Fibroblast of lung (primary cell): ENCODE measurements at regions not wholly inside any gene's neighbourhood (a gene's known extent, or its start where the extent isn't known, plus 50 kb on each side); places are given as distances from the start of the nearest gene placed in this dataset.

ENCODE experiments used
- DNase-seq, 2 donors: peaks; one replicate each; pipeline versions ENCODE4 v3.0.0 to v3.0.0-alpha.2; 2010; ENCODE audit warnings: low read depth in 2 of 2
- H2AFZ ChIP-seq: 2 replicates; pipeline ENCODE4 v1.5.1; 2012; ENCODE audit warnings: low read length, control low read depth, inconsistent platforms
- H3K27ac ChIP-seq: 2 replicates; pipeline ENCODE4 v1.5.1; 2011; ENCODE audit warnings: low read length, control low read depth; ENCODE audit not compliant: insufficient read depth
- H3K27me3 ChIP-seq: 2 replicates; pipeline ENCODE4 v1.5.1; 2011; ENCODE audit warnings: mild to moderate bottlenecking, low read length; ENCODE audit not compliant: control insufficient read depth, insufficient read depth
- H3K36me3 ChIP-seq: 2 replicates; pipeline ENCODE4 v1.5.1; 2011; ENCODE audit warnings: low read length; ENCODE audit not compliant: control insufficient read depth, insufficient read depth
- H3K4me1 ChIP-seq: 2 replicates; pipeline ENCODE4 v1.5.1; 2011; ENCODE audit warnings: low read length; ENCODE audit not compliant: control insufficient read depth, insufficient read depth; ENCODE audit errors: extremely low read depth
- H3K4me2 ChIP-seq: 2 replicates; pipeline ENCODE4 v1.5.1; 2011; ENCODE audit warnings: low read length, control low read depth; ENCODE audit not compliant: insufficient read depth; ENCODE audit errors: extremely low read depth
- H3K4me3 ChIP-seq, 4 experiments: fragments of 200-600 bp in 1 of 4; sonication (generic) in 1 of 4; replicated peaks in 1 of 4; 2 replicates each; pipeline ENCODE4 v1.5.1; 2011 to 2016; ENCODE audit warnings: low read length in 4 of 4, low read depth in 3 of 4, mild to moderate bottlenecking in 3 of 4, control low read depth in 2 of 4, inconsistent platforms in 1 of 4, mixed read lengths in 1 of 4; ENCODE audit not compliant: insufficient read depth in 1 of 4; ENCODE audit errors: control extremely low read depth in 1 of 4
- H3K79me2 ChIP-seq: 2 replicates; pipeline ENCODE4 v1.5.1; 2012; ENCODE audit warnings: mild to moderate bottlenecking, low read length, inconsistent platforms; ENCODE audit not compliant: control insufficient read depth, insufficient read depth
- H3K9ac ChIP-seq: 2 replicates; pipeline ENCODE4 v1.5.1; 2011; ENCODE audit warnings: mild to moderate bottlenecking, low read length, control low read depth; ENCODE audit not compliant: insufficient read depth
- H3K9me3 ChIP-seq: 2 replicates; pipeline ENCODE4 v1.5.1; 2012; ENCODE audit warnings: low read depth, low read length; ENCODE audit not compliant: control insufficient read depth, insufficient read depth
- H4K20me1 ChIP-seq: 2 replicates; pipeline ENCODE4 v1.5.1; 2011; ENCODE audit warnings: low read length; ENCODE audit not compliant: control insufficient read depth, insufficient read depth; ENCODE audit errors: extremely low read depth
- EZH2 ChIP-seq: IDR thresholded peaks from 2 replicates; pipeline ENCODE4 v1.5.1; 2012; ENCODE audit warnings: low read length, control low read depth, mild to moderate bottlenecking; ENCODE audit errors: missing control alignments
- TF ChIP-seq, protein P1 (sequence below), 2 donors: IDR thresholded peaks in 1 of 2; conservative IDR thresholded peaks in 1 of 2; 1 replicate in 1 of 2; 2 replicates in 1 of 2; pipeline ENCODE4 v1.5.1; 2011 to 2012; ENCODE audit warnings: low read length in 2 of 2, control low read depth in 1 of 2, inconsistent platforms in 1 of 2, low read depth in 1 of 2, mild to moderate bottlenecking in 1 of 2

DNA sequence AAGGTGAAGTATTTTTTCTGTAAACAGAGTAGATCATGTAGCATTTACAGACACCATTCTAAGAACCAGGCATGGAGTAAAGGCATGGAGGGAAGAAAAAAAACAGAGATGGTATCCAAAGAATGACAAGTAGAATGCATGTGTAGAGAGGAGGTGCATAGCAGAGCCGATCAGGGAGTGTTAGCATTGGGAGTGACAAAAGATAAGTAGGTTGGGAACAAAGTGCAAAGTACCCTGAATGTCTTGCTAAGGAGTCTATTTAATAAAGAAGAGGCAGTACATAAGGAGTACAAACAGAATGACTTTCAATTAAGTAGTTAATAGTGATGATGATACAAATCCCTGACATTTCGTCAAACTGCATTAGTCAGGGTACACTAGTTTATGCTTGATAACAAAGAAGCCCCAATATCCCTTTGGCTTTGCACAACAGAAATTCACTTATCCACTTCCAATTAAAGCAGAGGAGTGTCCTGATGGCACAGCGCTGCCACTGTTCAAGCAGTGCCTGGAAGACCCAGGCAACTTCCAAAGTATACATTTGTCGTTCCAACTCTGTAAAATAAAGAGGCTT lies 371.5 kb downstream of the TNS3 start:
- no peak for DNase-seq
- no peaks in the 10 kb centered on the region for H3K79me2 ChIP-seq
- H2AFZ ChIP-seq, result no peak overlapping the region
- H3K27ac ChIP-seq, result no peak overlapping the region
- no peaks in the 10 kb centered on the region for H4K20me1 ChIP-seq
- no peaks in the 10 kb centered on the region for H3K9me3 ChIP-seq
- TF ChIP-seq, protein P1, sequence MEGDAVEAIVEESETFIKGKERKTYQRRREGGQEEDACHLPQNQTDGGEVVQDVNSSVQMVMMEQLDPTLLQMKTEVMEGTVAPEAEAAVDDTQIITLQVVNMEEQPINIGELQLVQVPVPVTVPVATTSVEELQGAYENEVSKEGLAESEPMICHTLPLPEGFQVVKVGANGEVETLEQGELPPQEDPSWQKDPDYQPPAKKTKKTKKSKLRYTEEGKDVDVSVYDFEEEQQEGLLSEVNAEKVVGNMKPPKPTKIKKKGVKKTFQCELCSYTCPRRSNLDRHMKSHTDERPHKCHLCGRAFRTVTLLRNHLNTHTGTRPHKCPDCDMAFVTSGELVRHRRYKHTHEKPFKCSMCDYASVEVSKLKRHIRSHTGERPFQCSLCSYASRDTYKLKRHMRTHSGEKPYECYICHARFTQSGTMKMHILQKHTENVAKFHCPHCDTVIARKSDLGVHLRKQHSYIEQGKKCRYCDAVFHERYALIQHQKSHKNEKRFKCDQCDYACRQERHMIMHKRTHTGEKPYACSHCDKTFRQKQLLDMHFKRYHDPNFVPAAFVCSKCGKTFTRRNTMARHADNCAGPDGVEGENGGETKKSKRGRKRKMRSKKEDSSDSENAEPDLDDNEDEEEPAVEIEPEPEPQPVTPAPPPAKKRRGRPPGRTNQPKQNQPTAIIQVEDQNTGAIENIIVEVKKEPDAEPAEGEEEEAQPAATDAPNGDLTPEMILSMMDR (conservative IDR thresholded peaks at IDR 0.05 in 1 of 2, IDR thresholded peaks at IDR 0.05 in 1 of 2; ENCODE audit: low read depth in 1 of 2, low read length in 2 of 2), result no peak
- no peak for TF ChIP-seq EZH2
- no peaks in the 10 kb centered on the region for H3K36me3 ChIP-seq
- no peak overlapping the region for H3K4me2 ChIP-seq
- H3K4me1 ChIP-seq, result no peaks in the 10 kb centered on the region
- peaks cover 42% of the 10 kb centered on the region for H3K27me3 ChIP-seq
- H3K4me3 ChIP-seq, result no peak overlapping the region
- no peak overlapping the region for H3K9ac ChIP-seq

DNA sequence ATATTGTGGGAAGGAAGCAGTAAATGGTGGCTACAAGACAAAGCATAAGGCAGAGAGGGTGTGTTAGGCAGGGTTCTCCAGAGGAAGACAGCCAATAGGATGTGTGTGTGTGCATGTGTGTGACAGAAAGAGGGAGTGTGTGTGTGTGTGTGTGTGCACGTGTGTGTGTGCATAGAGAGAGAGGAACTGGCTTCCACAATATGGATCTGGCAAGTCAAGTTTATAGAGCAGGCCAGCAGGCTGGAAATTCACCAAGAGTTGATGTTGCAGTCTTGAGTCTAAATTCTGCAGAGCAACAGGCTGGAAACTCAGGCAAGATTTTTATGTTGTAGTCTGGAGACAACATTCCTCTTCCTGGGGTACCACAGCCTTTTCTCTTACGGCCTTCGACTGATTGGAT lies 374.0 kb downstream of the TNS3 start:
- DNase-seq, result no peak
- no peaks in the 10 kb centered on the region for H3K9me3 ChIP-seq
- no peak overlapping the region for H2AFZ ChIP-seq
- no peak overlapping the region for H3K4me2 ChIP-seq
- H3K36me3 ChIP-seq, result no peaks in the 10 kb centered on the region
- H3K9ac ChIP-seq, result no peak overlapping the region
- H4K20me1 ChIP-seq, result no peaks in the 10 kb centered on the region
- TF ChIP-seq, protein P1 (conservative IDR thresholded peaks at IDR 0.05 in 1 of 2, IDR thresholded peaks at IDR 0.05 in 1 of 2; ENCODE audit: low read depth in 1 of 2, low read length in 2 of 2), result no peak
- H3K79me2 ChIP-seq, result no peaks in the 10 kb centered on the region
- H3K27me3 ChIP-seq, result peaks cover 42% of the 10 kb centered on the region
- no peak overlapping the region for H3K27ac ChIP-seq
- H3K4me3 ChIP-seq, result no peak overlapping the region
- H3K4me1 ChIP-seq, result no peaks in the 10 kb centered on the region

DNA sequence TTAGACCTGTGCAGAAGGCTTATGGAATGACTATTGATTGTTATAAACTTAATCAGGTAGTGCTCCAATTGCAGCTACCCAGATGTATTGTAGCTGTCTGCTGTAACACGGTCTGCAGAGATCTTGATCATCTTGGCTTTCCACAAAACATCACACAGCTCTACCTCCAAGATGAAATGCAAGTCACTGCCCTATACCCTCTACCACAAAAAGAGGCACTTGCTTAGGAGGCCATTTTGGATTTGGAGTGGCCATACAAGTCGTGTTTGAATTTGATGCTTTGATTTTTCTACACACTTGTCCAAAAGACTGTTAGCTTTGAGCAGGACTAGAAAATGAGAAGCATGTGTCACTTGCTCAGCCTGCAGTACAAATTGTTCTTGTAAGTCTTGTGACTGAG lies 377.2 kb downstream of the TNS3 start:
- no peak overlapping the region for H3K4me2 ChIP-seq
- H3K9me3 ChIP-seq, result no peaks in the 10 kb centered on the region
- H3K27ac ChIP-seq, result no peak overlapping the region
- no peaks in the 10 kb centered on the region for H3K79me2 ChIP-seq
- no peak overlapping the region for H2AFZ ChIP-seq
- TF ChIP-seq, protein P1 (conservative IDR thresholded peaks at IDR 0.05 in 1 of 2, IDR thresholded peaks at IDR 0.05 in 1 of 2; ENCODE audit: low read depth in 1 of 2, low read length in 2 of 2), result no peak
- TF ChIP-seq EZH2, result no peak
- H3K4me3 ChIP-seq, result no peak overlapping the region
- peaks cover 37% of the 10 kb centered on the region for H3K27me3 ChIP-seq
- H4K20me1 ChIP-seq, result no peaks in the 10 kb centered on the region
- H3K36me3 ChIP-seq, result no peaks in the 10 kb centered on the region
- H3K9ac ChIP-seq, result no peak overlapping the region
- no peaks in the 10 kb centered on the region for H3K4me1 ChIP-seq
- no peak for DNase-seq
